Coronary artery (tissue), 2 donors: ENCODE measurements at regions not wholly inside any gene's neighbourhood (a gene's known extent, or its start where the extent isn't known, plus 50 kb on each side); places are given as distances from the start of the nearest gene placed in this dataset.

ENCODE experiments used
- DNase-seq: peaks from one replicate; pipeline ENCODE4 v3.0.0-alpha.2; 2017; ENCODE audit warnings: low spot score
- H3K27ac ChIP-seq, 2 donors: fragments of 200-600 bp; sonication (generic); one replicate each; pipeline ENCODE4 v1.5.1; 2016 to 2019
- H3K4me3 ChIP-seq: fragments of 200-600 bp; sonication (generic); 2 replicates; pipeline ENCODE4 v1.5.1; 2016; ENCODE audit warnings: mild to moderate bottlenecking, moderate library complexity
- CTCF ChIP-seq: fragments of 200-600 bp; sonication (generic); IDR thresholded peaks from one replicate; pipeline ENCODE4 v1.5.1; 2019; ENCODE audit warnings: antibody characterized with exemption

GRCh38 chr10:130790339-130790738 lies 521.2 kb downstream of the TCERG1L start:
- no peak for TF ChIP-seq CTCF
- no peak for DNase-seq
- Histone ChIP-seq H3K27ac (no peak overlapping the region), H3K4me3 (no peak overlapping the region)

- no peak for DNase-seq
- H3K27ac ChIP-seq, result no peak overlapping the region
- no peak for TF ChIP-seq CTCF
- H3K4me3 ChIP-seq, result no peak overlapping the region
Observed at GRCh38 chr10:130792096-130792845, 519.2 kb downstream of the TCERG1L start.

GRCh38 chr10:130795819-130796218 lies 515.7 kb downstream of the TCERG1L start:
- TF ChIP-seq CTCF, result no peak
- no peak overlapping the region for H3K27ac ChIP-seq
- H3K4me3 ChIP-seq, result no peak overlapping the region
- DNase-seq, result no peak

- DNase-seq, result no peak
- TF ChIP-seq CTCF, result no peak
- Histone ChIP-seq H3K4me3 (no peak overlapping the region), H3K27ac (no peak overlapping the region)
Observed at GRCh38 chr10:130799532-130799931, 512.0 kb downstream of the TCERG1L start.

- DNase-seq, result no peak
- no peak for TF ChIP-seq CTCF
- Histone ChIP-seq H3K27ac (no peak overlapping the region), H3K4me3 (no peak overlapping the region)
Observed at GRCh38 chr10:130800281-130800680, 511.2 kb downstream of the TCERG1L start.

- no peak for DNase-seq
Observed at GRCh38 chr10:130801276-130801675, 510.2 kb downstream of the TCERG1L start.

More at GRCh38 chr10:130801276-130801675, 510.2 kb downstream of the TCERG1L start:
- TF ChIP-seq CTCF, result no peak
- no peak overlapping the region for H3K27ac ChIP-seq
- H3K4me3 ChIP-seq, result no peak overlapping the region
